ENCODE measurements at regions not wholly inside any gene's neighbourhood (a gene's known extent, or its start where the extent isn't known, plus 50 kb on each side); places are given as distances from the start of the nearest gene placed in this dataset.

- TF ChIP-seq, protein P1, sequence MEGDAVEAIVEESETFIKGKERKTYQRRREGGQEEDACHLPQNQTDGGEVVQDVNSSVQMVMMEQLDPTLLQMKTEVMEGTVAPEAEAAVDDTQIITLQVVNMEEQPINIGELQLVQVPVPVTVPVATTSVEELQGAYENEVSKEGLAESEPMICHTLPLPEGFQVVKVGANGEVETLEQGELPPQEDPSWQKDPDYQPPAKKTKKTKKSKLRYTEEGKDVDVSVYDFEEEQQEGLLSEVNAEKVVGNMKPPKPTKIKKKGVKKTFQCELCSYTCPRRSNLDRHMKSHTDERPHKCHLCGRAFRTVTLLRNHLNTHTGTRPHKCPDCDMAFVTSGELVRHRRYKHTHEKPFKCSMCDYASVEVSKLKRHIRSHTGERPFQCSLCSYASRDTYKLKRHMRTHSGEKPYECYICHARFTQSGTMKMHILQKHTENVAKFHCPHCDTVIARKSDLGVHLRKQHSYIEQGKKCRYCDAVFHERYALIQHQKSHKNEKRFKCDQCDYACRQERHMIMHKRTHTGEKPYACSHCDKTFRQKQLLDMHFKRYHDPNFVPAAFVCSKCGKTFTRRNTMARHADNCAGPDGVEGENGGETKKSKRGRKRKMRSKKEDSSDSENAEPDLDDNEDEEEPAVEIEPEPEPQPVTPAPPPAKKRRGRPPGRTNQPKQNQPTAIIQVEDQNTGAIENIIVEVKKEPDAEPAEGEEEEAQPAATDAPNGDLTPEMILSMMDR (IDR thresholded peaks at IDR 0.05), result no peak
- no peak for TF ChIP-seq POLR2A (IDR thresholded peaks at IDR 0.05)
Measured at GRCh38 chr20:60725311-60725906, 526.7 kb upstream of the CDH4 start.

Data from uterus (tissue), 2 donors.